ENCODE measurements at regions not wholly inside any gene's neighbourhood (a gene's known extent, or its start where the extent isn't known, plus 50 kb on each side); places are given as distances from the start of the nearest gene placed in this dataset.

DNA sequence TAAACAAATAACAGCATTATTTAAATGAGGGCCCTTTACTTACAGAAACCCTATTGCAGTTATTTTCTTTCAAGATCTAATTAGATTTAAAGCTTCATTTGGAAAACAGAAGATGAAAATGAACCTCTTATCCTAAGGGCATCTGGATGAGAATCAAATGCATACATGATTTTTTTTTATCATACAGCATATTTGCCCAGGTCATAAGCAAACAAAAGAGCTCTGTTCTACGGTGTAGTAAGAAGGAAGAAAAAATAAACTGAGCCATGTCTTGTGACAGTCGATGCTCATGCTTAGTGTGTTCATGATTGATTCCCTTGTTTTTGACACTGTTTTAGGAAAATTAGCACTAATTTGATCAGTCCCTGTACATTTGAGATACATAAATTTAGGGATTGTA, 202.6 kb upstream of the RNF32 start:
- Mint-ChIP-seq H3K27me3 (peaks cover 13% of the 10 kb centered on the region), H3K27ac (no peak overlapping the region), H3K4me3 (no peak overlapping the region), H3K4me1 (no peaks in the 10 kb centered on the region), H3K9me3 (ENCODE audit: insufficient read depth) (no peaks in the 10 kb centered on the region)
- H3K9ac ChIP-seq (ENCODE audit: low read length), result no peak overlapping the region
- H4K20me1 ChIP-seq (ENCODE audit: control insufficient read depth, insufficient read depth, low read length, poor library complexity, severe bottlenecking), result no peaks in the 10 kb centered on the region
- H3K79me2 ChIP-seq (ENCODE audit: control insufficient read depth, insufficient read depth, low read length), result no peaks in the 10 kb centered on the region
- peaks cover 0 to 4% (median 0%) of the 10 kb centered on the region in 3 donors for H3K9me3 ChIP-seq (ENCODE audit: control extremely low read depth in 1 of 3, control insufficient read depth in 2 of 3, insufficient read depth in 1 of 3, low read length in 2 of 3)
- ChIA-PET POLR2A (no interaction called here), CTCF (no interaction called here)
- DNase-seq, result no peak
- no peak overlapping the region for H3K4me2 ChIP-seq (replicated peaks; ENCODE audit: low read depth, low read length, poor library complexity, severe bottlenecking)
- H3K27me3 ChIP-seq (replicated peaks in 1 of 4; ENCODE audit: control extremely low read depth in 1 of 4, control insufficient read depth in 3 of 4, insufficient read depth in 4 of 4, low read length in 3 of 4), result no peaks in the 10 kb centered on the region
- ATAC-seq (ENCODE audit: low read depth), result no peak
- no peaks in the 10 kb centered on the region for H3K36me3 ChIP-seq (replicated peaks in 1 of 2; ENCODE audit: control extremely low read depth in 1 of 2, control insufficient read depth in 1 of 2, extremely low read depth in 1 of 2, insufficient read depth in 2 of 2, low read length in 1 of 2)
- intact Hi-C loops (cut with micrococcal nuclease), result no loop called here
- H3K4me1 ChIP-seq (ENCODE audit: control insufficient read depth in 2 of 2, insufficient read depth in 2 of 2, low read length in 2 of 2), result no peaks in the 10 kb centered on the region
- H3K27ac ChIP-seq (ENCODE audit: low read length in 2 of 2), result no peak overlapping the region
- TF ChIP-seq EZH2 (IDR thresholded peaks at IDR 0.05; ENCODE audit: borderline replicate concordance, insufficient read depth, low read depth, low read length, poor library complexity, severe bottlenecking) (no peak), CTCF (IDR thresholded peaks at IDR 0.05) (no peak)
- no peak overlapping the region for H3K4me3 ChIP-seq (ENCODE audit: control extremely low read depth in 1 of 5, extremely low read depth in 1 of 5, insufficient read depth in 1 of 5, low read depth in 2 of 5, low read length in 4 of 5)
- no peak overlapping the region for H2AFZ ChIP-seq (ENCODE audit: insufficient read depth, low read depth, low read length, poor library complexity, severe bottlenecking)
- no CpG with 5 or more reads among the region's 2 CpGs for WGBS (ENCODE audit: insufficient coverage)

- no peak overlapping the region for H3K27ac ChIP-seq (ENCODE audit: low read length in 2 of 2)
- no peak for ATAC-seq (ENCODE audit: low read depth)
- no peak overlapping the region for H3K4me2 ChIP-seq (replicated peaks; ENCODE audit: low read depth, low read length, poor library complexity, severe bottlenecking)
- no peaks in the 10 kb centered on the region for H3K4me1 ChIP-seq (ENCODE audit: control insufficient read depth in 2 of 2, insufficient read depth in 2 of 2, low read length in 2 of 2)
- no peaks in the 10 kb centered on the region for H4K20me1 ChIP-seq (ENCODE audit: control insufficient read depth, insufficient read depth, low read length, poor library complexity, severe bottlenecking)
- TF ChIP-seq EZH2 (IDR thresholded peaks at IDR 0.05; ENCODE audit: borderline replicate concordance, insufficient read depth, low read depth, low read length, poor library complexity, severe bottlenecking) (no peak), CTCF (IDR thresholded peaks at IDR 0.05) (no peak)
- Mint-ChIP-seq H3K27me3 (peaks cover 13% of the 10 kb centered on the region), H3K4me3 (no peak overlapping the region), H3K27ac (no peak overlapping the region), H3K4me1 (no peaks in the 10 kb centered on the region), H3K9me3 (ENCODE audit: insufficient read depth) (no peaks in the 10 kb centered on the region)
- no peak overlapping the region for H3K9ac ChIP-seq (ENCODE audit: low read length)
- intact Hi-C loops (cut with micrococcal nuclease), result no loop called here
- ChIA-PET POLR2A (no interaction called here), CTCF (no interaction called here)
- H3K9me3 ChIP-seq (ENCODE audit: control extremely low read depth in 1 of 3, control insufficient read depth in 2 of 3, insufficient read depth in 1 of 3, low read length in 2 of 3), result peaks cover 0 to 4% (median 0%) of the 10 kb centered on the region in 3 donors
- H3K36me3 ChIP-seq (replicated peaks in 1 of 2; ENCODE audit: control extremely low read depth in 1 of 2, control insufficient read depth in 1 of 2, extremely low read depth in 1 of 2, insufficient read depth in 2 of 2, low read length in 1 of 2), result no peaks in the 10 kb centered on the region
- no peaks in the 10 kb centered on the region for H3K79me2 ChIP-seq (ENCODE audit: control insufficient read depth, insufficient read depth, low read length)
- WGBS (ENCODE audit: insufficient coverage), result 87% methylated on average over 6 of the region's 8 CpGs
- DNase-seq, result no peak
- no peak overlapping the region for H3K4me3 ChIP-seq (ENCODE audit: control extremely low read depth in 1 of 5, extremely low read depth in 1 of 5, insufficient read depth in 1 of 5, low read depth in 2 of 5, low read length in 4 of 5)
- no peaks in the 10 kb centered on the region for H3K27me3 ChIP-seq (replicated peaks in 1 of 4; ENCODE audit: control extremely low read depth in 1 of 4, control insufficient read depth in 3 of 4, insufficient read depth in 4 of 4, low read length in 3 of 4)
- H2AFZ ChIP-seq (ENCODE audit: insufficient read depth, low read depth, low read length, poor library complexity, severe bottlenecking), result no peak overlapping the region
Measured at GRCh38 chr7:156437021-156437614, 203.5 kb upstream of the RNF32 start.

All from B cell (primary cell).